22Rv1 (cell line): ENCODE measurements at regions not wholly inside any gene's neighbourhood (a gene's known extent, or its start where the extent isn't known, plus 50 kb on each side); places are given as distances from the start of the nearest gene placed in this dataset.

Source experiments
- CTCF ChIP-seq: fragments of 450-650 bp; IDR thresholded peaks from 2 replicates; pipeline ENCODE4 v1.5.1; 2017; ENCODE audit warnings: mild to moderate bottlenecking
- ZFX ChIP-seq: fragments of 450-650 bp; IDR thresholded peaks from 2 replicates; pipeline ENCODE4 v1.6.1; 2017; ENCODE audit warnings: antibody characterized with exemption, borderline replicate concordance

GRCh38 chrX:10847333-10847732 is 226.9 kb upstream of the MID1 start:
- no peak for TF ChIP-seq CTCF
- no peak for TF ChIP-seq ZFX
